ENCODE measurements at regions not wholly inside any gene's neighbourhood (a gene's known extent, or its start where the extent isn't known, plus 50 kb on each side); places are given as distances from the start of the nearest gene placed in this dataset.

- Histone ChIP-seq H2BK120ac (replicated peaks; ENCODE audit: low read depth, low read length) (no peak overlapping the region), H3K79me2 (ENCODE audit: control insufficient read depth in 1 of 2, insufficient read depth in 2 of 2, low read length in 2 of 2) (no peaks in the 10 kb centered on the region), H2BK15ac (ENCODE audit: low read length) (no peak overlapping the region), H3K23me2 (ENCODE audit: low read depth, low read length) (no peaks in the 10 kb centered on the region), H3K23ac (ENCODE audit: insufficient read length) (no peak overlapping the region), H2BK12ac (ENCODE audit: low read depth, low read length) (no peak overlapping the region), H2AFZ (ENCODE audit: low read length) (no peak overlapping the region), H3K14ac (ENCODE audit: insufficient read length) (no peak overlapping the region), H2AK5ac (ENCODE audit: low read depth, low read length) (no peak overlapping the region), H3K4me3 (ENCODE audit: extremely low read depth in 1 of 4, insufficient read depth in 2 of 4, low read depth in 3 of 4, low read length in 4 of 4) (no peak overlapping the region), H2BK5ac (ENCODE audit: low read depth, low read length) (no peak overlapping the region), H4K8ac (ENCODE audit: extremely low read depth, insufficient read depth, low read length) (no peak overlapping the region), H3K27me3 (replicated peaks in 1 of 4; ENCODE audit: control insufficient read depth in 3 of 4, extremely low read depth in 1 of 4, insufficient read depth in 3 of 4, low read length in 3 of 4) (no peaks in the 10 kb centered on the region), H4K5ac (ENCODE audit: insufficient read length, low read depth, low read length) (no peak overlapping the region), H4K20me1 (replicated peaks in 1 of 2; ENCODE audit: control insufficient read depth in 1 of 2, insufficient read depth in 2 of 2, low read length in 2 of 2) (no peaks in the 10 kb centered on the region), H3K9ac (replicated peaks in 1 of 4; ENCODE audit: extremely low read depth in 1 of 4, low read depth in 3 of 4, low read length in 3 of 4) (no peak overlapping the region), H3K27ac (ENCODE audit: low read depth, low read length) (no peak overlapping the region), H3K4me1 (replicated peaks in 1 of 4; ENCODE audit: control insufficient read depth in 3 of 4, insufficient read depth in 4 of 4, low read length in 3 of 4) (no peaks in the 10 kb centered on the region), H3K9me3 (ENCODE audit: insufficient read depth in 2 of 2, low read depth in 1 of 2, low read length in 1 of 2) (no peaks in the 10 kb centered on the region), H2BK20ac (ENCODE audit: low read length) (no peak overlapping the region), H3K4ac (replicated peaks; ENCODE audit: insufficient read length, low read depth, low read length) (no peak overlapping the region), H3K56ac (replicated peaks; ENCODE audit: insufficient read length, low read depth, low read length) (no peak overlapping the region), H3K18ac (ENCODE audit: extremely low read depth, low read length) (no peak overlapping the region), H3K4me2 (ENCODE audit: insufficient read depth in 1 of 2, low read depth in 2 of 2, low read length in 2 of 2) (no peak overlapping the region), H3K36me3 (ENCODE audit: control insufficient read depth in 2 of 4, insufficient read depth in 4 of 4, low read length in 3 of 4) (no peaks in the 10 kb centered on the region), H4K91ac (replicated peaks; ENCODE audit: insufficient read length, low read length) (no peak overlapping the region), H3K79me1 (ENCODE audit: low read depth, low read length) (no peaks in the 10 kb centered on the region)
- WGBS, 2 experiments (ENCODE audit: extremely low coverage in 1 of 2, insufficient coverage in 1 of 2, insufficient read length in 1 of 2, insufficient replicate concordance in 2 of 2, low coverage in 1 of 2, low lambda C conversion rate in 2 of 2, missing lambda C conversion rate in 1 of 2) = 86% methylated on average over 3 of the region's 3 CpGs; no CpG with 5 or more reads in 1 of the 2 experiments
- DNase-seq (ENCODE audit: low read depth in 1 of 2, low spot score in 2 of 2) (no peak), FAIRE-seq (no peak)
- no peak for TF ChIP-seq TCF12 (IDR thresholded peaks at IDR 0.05; ENCODE audit: low read depth, low read length)
- TF ChIP-seq CTCF (IDR thresholded peaks at IDR 0.05; ENCODE audit: control extremely low read depth in 1 of 3, insufficient read depth in 1 of 3, low read depth in 1 of 3, low read length in 3 of 3) = no peak
- TF ChIP-seq SP1 (IDR thresholded peaks at IDR 0.05; ENCODE audit: low read depth, low read length) = no peak
- TF ChIP-seq YY1 (IDR thresholded peaks at IDR 0.05; ENCODE audit: low read depth, low read length) = no peak
- TF ChIP-seq ZNF274 (IDR thresholded peaks at IDR 0.05; ENCODE audit: borderline replicate concordance, extremely low read depth, low read length) = no peak
- TF ChIP-seq SIRT6 (IDR thresholded peaks at IDR 0.05; ENCODE audit: low read length) = no peak
- TF ChIP-seq KDM1A (IDR thresholded peaks at IDR 0.05; ENCODE audit: borderline replicate concordance, low read length) = no peak
- TF ChIP-seq BRCA1 (IDR thresholded peaks at IDR 0.05; ENCODE audit: low read depth, low read length) = no peak
- no peak for TF ChIP-seq SP2 (IDR thresholded peaks at IDR 0.05; ENCODE audit: low read length)
- no peak for TF ChIP-seq POLR2A (IDR thresholded peaks at IDR 0.05; ENCODE audit: control extremely low read depth in 1 of 2, low read depth in 2 of 2, low read length in 2 of 2)
- no peak for TF ChIP-seq ASH2L (IDR thresholded peaks at IDR 0.05; ENCODE audit: low read length)
- no peak for TF ChIP-seq USF2 (IDR thresholded peaks at IDR 0.05; ENCODE audit: low read length)
- no peak for TF ChIP-seq SP4 (IDR thresholded peaks at IDR 0.05; ENCODE audit: low read length)
- CTCF ChIA-PET (ENCODE audit: partially characterized antibody) = no interaction called here
- POLR2A ChIA-PET (ENCODE audit: partially characterized antibody) = no interaction called here
Observed at GRCh38 chr4:36000941-36001557, 243.3 kb downstream of the ARAP2 start.
